Tibial nerve (tissue), 4 donors: ENCODE measurements at regions not wholly inside any gene's neighbourhood (a gene's known extent, or its start where the extent isn't known, plus 50 kb on each side); places are given as distances from the start of the nearest gene placed in this dataset.

Experiments used
- CTCF ChIP-seq, 5 experiments: fragments of 200-600 bp in 3 of 5; fragments of 450-650 bp in 2 of 5; sonication (generic) in 3 of 5; IDR thresholded peaks; one replicate each; pipeline ENCODE4 v1.5.1; 2016 to 2019; ENCODE audit warnings: antibody characterized with exemption in 5 of 5, mild to moderate bottlenecking in 3 of 5, moderate library complexity in 2 of 5
- EP300 ChIP-seq, 2 donors: sonication (generic); formaldehyde crosslinking; IDR thresholded peaks; one replicate each; pipeline ENCODE4 v1.6.1; 2017; ENCODE audit warnings: antibody characterized with exemption in 2 of 2, mild to moderate bottlenecking in 1 of 2

GRCh38 chr2:9772999-9773902, 70.0 kb upstream of the TAF1B start:
- TF ChIP-seq CTCF (IDR thresholded peaks at IDR 0.05) (no peak), EP300 (IDR thresholded peaks at IDR 0.05) (no peak)
